ENCODE measurements at regions not wholly inside any gene's neighbourhood (a gene's known extent, or its start where the extent isn't known, plus 50 kb on each side); places are given as distances from the start of the nearest gene placed in this dataset.

DNA sequence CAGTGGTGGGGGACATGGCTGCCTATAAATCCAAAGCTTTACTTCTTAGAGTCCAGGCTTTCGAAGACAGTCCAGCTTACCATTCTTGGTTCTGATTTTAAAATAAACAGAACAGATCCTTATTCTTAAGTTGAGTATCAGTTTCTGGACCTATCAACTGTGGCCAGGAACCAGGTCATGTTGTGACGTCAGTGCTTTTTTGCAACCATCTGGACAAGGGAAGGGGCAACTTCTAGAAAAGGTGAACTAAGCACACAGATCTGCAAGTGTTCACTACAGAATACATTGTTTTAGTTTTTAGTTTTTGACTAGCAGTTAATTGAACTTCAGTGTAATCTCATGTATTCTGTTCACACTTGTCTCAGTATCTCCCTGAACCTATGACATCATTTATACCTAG is 326.0 kb upstream of the MGAT5 start:
- CTCF ChIA-PET = no interaction called here

More for the DNA sequence above, 326.0 kb upstream of the MGAT5 start:
- no peak overlapping the region for H2BK15ac ChIP-seq (ENCODE audit: low read depth, low read length)
- no peaks in the 10 kb centered on the region for H4K20me1 ChIP-seq (ENCODE audit: insufficient read depth, low read length)
- dilution Hi-C loops (cut with HindIII; ENCODE audit: low sequenced_read_pairs, unreplicated experiment) = no loop called here
- H3K9me1 ChIP-seq (ENCODE audit: insufficient read depth, low read length) = no peaks in the 10 kb centered on the region
- POLR2A ChIA-PET (ENCODE audit: unreplicated experiment) = no interaction called here
- no peak overlapping the region for H3K14ac ChIP-seq (replicated peaks; ENCODE audit: low read depth, low read length)
- no peak overlapping the region for H2AFZ ChIP-seq (replicated peaks; ENCODE audit: low read length, poor library complexity)
- intact Hi-C loops (cut with micrococcal nuclease) = no loop called here
- H3K79me1 ChIP-seq (ENCODE audit: low read depth in 1 of 2, low read length in 2 of 2) = no peaks in the 10 kb centered on the region
- no peak overlapping the region for H3K56ac ChIP-seq (ENCODE audit: extremely low read depth, insufficient read depth, low read length)
- H3K36me3 ChIP-seq (ENCODE audit: control insufficient read depth, insufficient read depth, low read length) = no peaks in the 10 kb centered on the region
- H3K23ac ChIP-seq (ENCODE audit: low read depth, low read length) = no peak overlapping the region
- no TSS peak for BruUV-seq (replicated peaks)
- in situ Hi-C loops (cut with MboI; ENCODE audit: low sequenced_read_pairs) = no loop called here
- no peak overlapping the region for H2AK5ac ChIP-seq (ENCODE audit: low read depth, low read length)
- no peak overlapping the region for H3K4me2 ChIP-seq (ENCODE audit: low read depth, low read length)
- H4K91ac ChIP-seq (ENCODE audit: insufficient read depth, low read depth, low read length) = no peak overlapping the region
- no peak overlapping the region for H2AK9ac ChIP-seq (replicated peaks; ENCODE audit: low read depth, low read length, poor library complexity)
- ATAC-seq (ENCODE audit: low read depth) (no peak), DNase-seq (no peak)
- no peak overlapping the region for H3K27ac ChIP-seq (ENCODE audit: insufficient read depth, low read length)
- no peak overlapping the region for H3K9ac ChIP-seq (ENCODE audit: low read depth, low read length)
- no peak overlapping the region for H2BK120ac ChIP-seq (ENCODE audit: low read depth, low read length)
- H3K18ac ChIP-seq (ENCODE audit: low read depth, low read length) = no peak overlapping the region
- WGBS, 2 experiments (ENCODE audit: extremely low coverage in 2 of 2, insufficient read length in 1 of 2) = 83% methylated on average over 1 of the region's 2 CpGs; no CpG with 5 or more reads in 1 of the 2 experiments
- 0 out of 2 replicates have a peak, but pooled peaks cover 2% of the 10 kb centered on the region for H3K4me1 ChIP-seq (ENCODE audit: control insufficient read depth, insufficient read depth, low read length)
- TF ChIP-seq MAFK (IDR thresholded peaks at IDR 0.05; ENCODE audit: low read depth, low read length) (no peak), POLR2A (IDR thresholded peaks at IDR 0.05; ENCODE audit: low read depth, low read length) (no peak), MXI1 (IDR thresholded peaks at IDR 0.05; ENCODE audit: borderline replicate concordance, low read depth, low read length) (no peak), SMC3 (IDR thresholded peaks at IDR 0.05; ENCODE audit: low read depth, low read length) (no peak), CHD1 (IDR thresholded peaks at IDR 0.05; ENCODE audit: low read depth, low read length) (no peak), NFE2L2 (IDR thresholded peaks at IDR 0.05; ENCODE audit: low read depth, low read length) (no peak), BHLHE40 (IDR thresholded peaks at IDR 0.05; ENCODE audit: low read depth, low read length) (no peak), RFX5 (IDR thresholded peaks at IDR 0.05; ENCODE audit: low read depth, low read length) (no peak), MAZ (IDR thresholded peaks at IDR 0.05; ENCODE audit: borderline replicate concordance, low read depth, low read length) (no peak), FOS (IDR thresholded peaks at IDR 0.05; ENCODE audit: low read depth, low read length) (no peak), CEBPB (IDR thresholded peaks at IDR 0.05; ENCODE audit: low read depth, low read length) (no peak), RCOR1 (IDR thresholded peaks at IDR 0.05; ENCODE audit: insufficient replicate concordance, low read length) (no peak), RAD21 (IDR thresholded peaks at IDR 0.05; ENCODE audit: low read length) (no peak)
- TF ChIP-seq, protein P1, sequence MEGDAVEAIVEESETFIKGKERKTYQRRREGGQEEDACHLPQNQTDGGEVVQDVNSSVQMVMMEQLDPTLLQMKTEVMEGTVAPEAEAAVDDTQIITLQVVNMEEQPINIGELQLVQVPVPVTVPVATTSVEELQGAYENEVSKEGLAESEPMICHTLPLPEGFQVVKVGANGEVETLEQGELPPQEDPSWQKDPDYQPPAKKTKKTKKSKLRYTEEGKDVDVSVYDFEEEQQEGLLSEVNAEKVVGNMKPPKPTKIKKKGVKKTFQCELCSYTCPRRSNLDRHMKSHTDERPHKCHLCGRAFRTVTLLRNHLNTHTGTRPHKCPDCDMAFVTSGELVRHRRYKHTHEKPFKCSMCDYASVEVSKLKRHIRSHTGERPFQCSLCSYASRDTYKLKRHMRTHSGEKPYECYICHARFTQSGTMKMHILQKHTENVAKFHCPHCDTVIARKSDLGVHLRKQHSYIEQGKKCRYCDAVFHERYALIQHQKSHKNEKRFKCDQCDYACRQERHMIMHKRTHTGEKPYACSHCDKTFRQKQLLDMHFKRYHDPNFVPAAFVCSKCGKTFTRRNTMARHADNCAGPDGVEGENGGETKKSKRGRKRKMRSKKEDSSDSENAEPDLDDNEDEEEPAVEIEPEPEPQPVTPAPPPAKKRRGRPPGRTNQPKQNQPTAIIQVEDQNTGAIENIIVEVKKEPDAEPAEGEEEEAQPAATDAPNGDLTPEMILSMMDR (conservative IDR thresholded peaks at IDR 0.05; ENCODE audit: low read depth, low read length) = no peak
- TF ChIP-seq, protein P2, sequence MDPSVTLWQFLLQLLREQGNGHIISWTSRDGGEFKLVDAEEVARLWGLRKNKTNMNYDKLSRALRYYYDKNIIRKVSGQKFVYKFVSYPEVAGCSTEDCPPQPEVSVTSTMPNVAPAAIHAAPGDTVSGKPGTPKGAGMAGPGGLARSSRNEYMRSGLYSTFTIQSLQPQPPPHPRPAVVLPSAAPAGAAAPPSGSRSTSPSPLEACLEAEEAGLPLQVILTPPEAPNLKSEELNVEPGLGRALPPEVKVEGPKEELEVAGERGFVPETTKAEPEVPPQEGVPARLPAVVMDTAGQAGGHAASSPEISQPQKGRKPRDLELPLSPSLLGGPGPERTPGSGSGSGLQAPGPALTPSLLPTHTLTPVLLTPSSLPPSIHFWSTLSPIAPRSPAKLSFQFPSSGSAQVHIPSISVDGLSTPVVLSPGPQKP (IDR thresholded peaks at IDR 0.05; ENCODE audit: borderline replicate concordance, low read depth, low read length) = no peak
- TF ChIP-seq, protein P3, sequence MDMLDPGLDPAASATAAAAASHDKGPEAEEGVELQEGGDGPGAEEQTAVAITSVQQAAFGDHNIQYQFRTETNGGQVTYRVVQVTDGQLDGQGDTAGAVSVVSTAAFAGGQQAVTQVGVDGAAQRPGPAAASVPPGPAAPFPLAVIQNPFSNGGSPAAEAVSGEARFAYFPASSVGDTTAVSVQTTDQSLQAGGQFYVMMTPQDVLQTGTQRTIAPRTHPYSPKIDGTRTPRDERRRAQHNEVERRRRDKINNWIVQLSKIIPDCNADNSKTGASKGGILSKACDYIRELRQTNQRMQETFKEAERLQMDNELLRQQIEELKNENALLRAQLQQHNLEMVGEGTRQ (IDR thresholded peaks at IDR 0.05; ENCODE audit: low read depth, low read length) = no peak
- no peak overlapping the region for H2BK20ac ChIP-seq (ENCODE audit: low read depth, low read length)
- no peak overlapping the region for H3K4me3 ChIP-seq (ENCODE audit: insufficient read depth, low read depth, low read length)
- H3K27me3 ChIP-seq (ENCODE audit: control insufficient read depth, insufficient read depth, low read length) = peaks cover 10% of the 10 kb centered on the region
- H3K4ac ChIP-seq (ENCODE audit: low read depth, low read length) = no peak overlapping the region
- H4K8ac ChIP-seq (ENCODE audit: low read depth in 2 of 2, low read length in 2 of 2) = no peak overlapping the region
- no peak overlapping the region for H2BK5ac ChIP-seq (ENCODE audit: low read depth, low read length, poor library complexity, severe bottlenecking)
- no peaks in the 10 kb centered on the region for H3K9me3 ChIP-seq (ENCODE audit: control insufficient read depth, insufficient read depth, low read length)
- H4K5ac ChIP-seq (ENCODE audit: low read depth, low read length) = no peak overlapping the region
